Esophagus muscularis mucosa (tissue), 3 donors: ENCODE measurements at regions not wholly inside any gene's neighbourhood (a gene's known extent, or its start where the extent isn't known, plus 50 kb on each side); places are given as distances from the start of the nearest gene placed in this dataset.

ENCODE experiments used
- CTCF ChIP-seq, 3 experiments: fragments of 200-600 bp in 2 of 3; fragments of 450-650 bp in 1 of 3; sonication (generic) in 2 of 3; IDR thresholded peaks; one replicate each; pipeline ENCODE4 v1.5.1; 2017 to 2019; ENCODE audit warnings: antibody characterized with exemption in 3 of 3, mild to moderate bottlenecking in 2 of 3, moderate library complexity in 1 of 3
- EP300 ChIP-seq: sonication (generic); formaldehyde crosslinking; IDR thresholded peaks from one replicate; pipeline ENCODE4 v1.6.1; 2017; ENCODE audit warnings: antibody characterized with exemption

GRCh38 chr4:127503111-127503510 lies 129.6 kb upstream of the INTU start:
- no peak for TF ChIP-seq CTCF (IDR thresholded peaks at IDR 0.05)
- no peak for TF ChIP-seq EP300
